VCaP (cell line): ENCODE measurements at regions not wholly inside any gene's neighbourhood (a gene's known extent, or its start where the extent isn't known, plus 50 kb on each side); places are given as distances from the start of the nearest gene placed in this dataset.
"Not testable (repeated sequence)": the region's sequence is repeated elsewhere in the genome, so short reads cannot be mapped to it uniquely, and the experiment has no call there.

Experiments
- H3K27ac ChIP-seq: fragments of 450-650 bp; 2 replicates; pipeline ENCODE4 v1.5.1; 2017
- TF ChIP-seq, protein P1 (sequence below): fragments of 450-650 bp; conservative IDR thresholded peaks from 2 replicates; pipeline ENCODE4 v1.5.1; 2017; ENCODE audit warnings: mild to moderate bottlenecking, moderate library complexity

DNA sequence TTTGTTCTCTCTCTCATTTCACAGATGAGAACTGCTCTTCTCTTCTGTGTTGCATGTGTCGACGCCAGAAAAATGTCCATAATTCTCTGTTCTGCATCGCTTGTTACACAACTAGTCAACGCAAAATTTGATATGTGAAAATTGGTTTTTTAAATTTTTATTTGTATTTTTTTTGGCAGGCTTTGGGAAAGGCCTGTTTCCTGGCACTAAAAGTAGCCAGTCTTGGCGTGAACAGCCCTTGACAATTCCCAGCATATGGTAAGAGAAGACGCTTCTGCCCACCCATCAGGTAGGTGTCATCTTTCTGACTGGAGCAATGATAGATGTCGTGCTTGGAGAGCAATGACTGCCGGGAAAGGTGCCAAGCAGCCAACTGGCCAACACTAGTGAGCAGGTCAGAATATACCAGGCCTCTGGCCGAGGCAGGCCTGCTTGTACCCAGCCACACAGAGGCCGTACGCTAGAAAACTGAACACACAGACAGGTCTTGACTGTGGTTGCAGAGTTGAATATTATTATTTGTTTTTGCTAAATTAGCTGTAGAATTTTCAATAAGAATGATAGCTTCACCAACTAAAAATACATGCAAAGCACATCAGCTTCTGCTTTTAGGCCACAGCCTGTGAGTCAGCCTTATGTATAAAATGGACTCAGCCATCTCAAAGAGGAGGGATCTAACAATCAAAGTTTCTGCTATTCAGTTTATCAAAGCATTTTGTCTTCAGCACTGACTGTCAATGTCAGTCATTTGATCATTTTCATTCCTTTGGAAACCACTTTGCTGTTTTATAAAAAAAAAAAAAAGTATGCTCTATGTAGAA is 837.5 kb downstream of the MCTP2 start:
- TF ChIP-seq, protein P1, sequence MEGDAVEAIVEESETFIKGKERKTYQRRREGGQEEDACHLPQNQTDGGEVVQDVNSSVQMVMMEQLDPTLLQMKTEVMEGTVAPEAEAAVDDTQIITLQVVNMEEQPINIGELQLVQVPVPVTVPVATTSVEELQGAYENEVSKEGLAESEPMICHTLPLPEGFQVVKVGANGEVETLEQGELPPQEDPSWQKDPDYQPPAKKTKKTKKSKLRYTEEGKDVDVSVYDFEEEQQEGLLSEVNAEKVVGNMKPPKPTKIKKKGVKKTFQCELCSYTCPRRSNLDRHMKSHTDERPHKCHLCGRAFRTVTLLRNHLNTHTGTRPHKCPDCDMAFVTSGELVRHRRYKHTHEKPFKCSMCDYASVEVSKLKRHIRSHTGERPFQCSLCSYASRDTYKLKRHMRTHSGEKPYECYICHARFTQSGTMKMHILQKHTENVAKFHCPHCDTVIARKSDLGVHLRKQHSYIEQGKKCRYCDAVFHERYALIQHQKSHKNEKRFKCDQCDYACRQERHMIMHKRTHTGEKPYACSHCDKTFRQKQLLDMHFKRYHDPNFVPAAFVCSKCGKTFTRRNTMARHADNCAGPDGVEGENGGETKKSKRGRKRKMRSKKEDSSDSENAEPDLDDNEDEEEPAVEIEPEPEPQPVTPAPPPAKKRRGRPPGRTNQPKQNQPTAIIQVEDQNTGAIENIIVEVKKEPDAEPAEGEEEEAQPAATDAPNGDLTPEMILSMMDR, result no peak

DNA sequence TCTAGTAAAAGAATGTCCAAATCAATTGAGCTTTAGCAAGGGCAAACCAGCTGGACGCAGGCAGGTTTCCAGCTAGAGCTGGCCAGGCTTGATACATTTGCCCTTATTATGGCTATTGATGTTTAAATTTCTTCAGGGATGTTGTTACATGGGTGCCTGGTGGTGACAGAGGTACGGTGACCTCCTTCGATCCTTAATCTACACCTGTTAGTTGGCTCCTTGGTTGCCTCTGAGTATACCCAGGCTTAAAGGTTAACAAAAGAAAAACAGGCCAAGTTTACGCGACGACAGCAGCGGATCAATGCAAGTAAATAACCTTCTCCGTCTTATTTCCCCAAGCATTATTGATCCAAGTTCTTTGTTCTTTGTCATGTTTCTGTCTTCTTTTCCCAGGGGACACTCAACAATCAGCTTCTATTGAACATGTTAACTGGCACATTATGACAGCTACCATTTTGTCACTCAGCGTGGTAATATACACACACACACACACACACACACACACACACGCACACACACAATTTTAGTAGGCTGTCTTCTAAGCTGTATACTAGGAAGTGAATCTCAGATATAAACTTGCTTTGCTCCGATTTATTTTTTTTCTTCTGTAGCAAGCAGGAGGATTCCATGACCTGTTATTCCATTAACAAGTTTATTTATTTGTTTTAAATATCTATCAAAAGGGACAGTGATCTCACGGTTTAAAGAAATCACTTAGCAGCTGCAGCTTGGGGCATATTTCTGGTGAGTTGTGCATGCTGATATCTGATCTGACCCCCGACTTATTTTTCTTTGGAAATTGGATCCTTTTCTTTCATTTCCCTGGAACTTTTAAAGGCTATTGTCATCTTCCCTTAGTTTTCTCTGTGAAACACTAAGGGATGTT is 844.7 kb downstream of the MCTP2 start:
- TF ChIP-seq, protein P1, result no peak

More for the DNA sequence above, 837.5 kb downstream of the MCTP2 start:
- no peak overlapping the region for H3K27ac ChIP-seq

DNA sequence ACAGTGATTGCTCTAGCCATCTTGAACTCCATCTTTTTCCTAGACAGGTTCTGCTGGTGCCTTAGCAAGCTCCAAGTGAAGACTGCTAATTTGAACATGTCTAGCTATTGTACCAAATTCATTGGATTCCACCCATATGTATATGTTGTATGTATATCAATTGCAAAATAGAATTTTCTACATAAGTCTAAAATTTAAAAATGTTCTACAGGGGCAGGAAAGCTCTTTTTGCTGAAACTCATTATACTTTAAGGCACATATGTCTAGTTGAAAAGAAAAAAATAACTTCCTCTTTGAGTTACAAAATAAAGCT is 845.3 kb downstream of the MCTP2 start:
- no peak overlapping the region for H3K27ac ChIP-seq
- TF ChIP-seq, protein P1, result no peak

More for the DNA sequence above, 844.7 kb downstream of the MCTP2 start:
- H3K27ac ChIP-seq, result no peak overlapping the region

DNA sequence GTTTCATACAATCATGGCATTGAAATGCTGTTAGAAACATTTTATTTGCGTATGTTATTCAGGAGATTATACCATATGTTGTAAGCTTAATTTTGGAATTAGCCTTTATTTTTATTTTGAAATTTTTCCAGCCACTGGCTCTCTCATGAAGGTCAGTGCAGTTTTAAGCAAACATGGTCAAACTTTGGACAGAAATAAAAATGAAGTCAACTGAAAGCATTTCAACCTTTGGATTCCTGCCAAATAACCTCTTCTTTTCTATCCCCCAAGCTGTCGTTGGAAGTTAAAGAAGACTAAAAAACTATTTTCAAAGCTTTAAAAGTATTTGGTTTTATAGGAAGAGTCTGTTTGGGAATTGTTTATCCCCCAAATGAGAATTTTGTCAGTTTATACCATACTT is 846.6 kb downstream of the MCTP2 start:
- no peak overlapping the region for H3K27ac ChIP-seq
- TF ChIP-seq, protein P1, result no peak

DNA sequence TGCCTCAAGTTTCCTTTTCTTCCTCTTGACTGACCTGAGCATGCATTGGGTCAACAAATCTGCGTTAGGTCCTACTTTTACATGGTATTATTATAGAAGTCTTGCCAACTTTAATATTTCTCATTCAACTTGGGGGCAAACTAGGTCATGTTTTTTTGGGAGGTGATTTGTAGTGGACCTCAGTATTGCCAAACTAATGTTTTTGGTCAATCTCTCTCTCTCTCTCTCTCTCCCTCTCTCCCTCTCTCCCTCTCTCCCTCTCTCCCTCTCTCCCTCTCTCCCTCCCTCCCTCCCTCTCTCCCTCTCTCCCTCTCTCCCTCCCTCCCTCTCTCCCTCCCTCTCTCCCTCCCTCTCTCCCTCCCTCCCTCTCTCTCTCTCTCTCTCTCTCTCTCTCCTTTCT is 848.9 kb downstream of the MCTP2 start:
- H3K27ac ChIP-seq, result not testable (repeated sequence)

DNA sequence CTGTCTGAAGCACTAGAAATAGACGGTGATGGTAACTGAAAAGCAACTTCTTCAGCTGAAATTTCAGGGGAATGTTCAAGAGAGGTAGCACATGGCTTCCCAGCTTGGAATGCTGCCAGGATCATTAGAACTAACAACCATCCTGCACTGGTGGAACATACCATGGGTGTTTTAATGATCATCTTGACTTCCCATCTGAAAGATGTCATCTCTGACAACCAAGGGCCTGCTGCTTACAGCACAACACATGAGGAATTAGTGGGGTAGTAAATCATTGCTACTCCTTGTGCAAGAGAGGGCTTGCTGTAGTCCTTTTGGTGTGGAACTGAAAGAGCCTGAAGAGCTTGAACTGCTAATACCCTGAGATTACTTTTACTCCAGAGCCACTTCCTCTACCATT is 853.7 kb downstream of the MCTP2 start:
- TF ChIP-seq, protein P1, result no peak
- no peak overlapping the region for H3K27ac ChIP-seq

DNA sequence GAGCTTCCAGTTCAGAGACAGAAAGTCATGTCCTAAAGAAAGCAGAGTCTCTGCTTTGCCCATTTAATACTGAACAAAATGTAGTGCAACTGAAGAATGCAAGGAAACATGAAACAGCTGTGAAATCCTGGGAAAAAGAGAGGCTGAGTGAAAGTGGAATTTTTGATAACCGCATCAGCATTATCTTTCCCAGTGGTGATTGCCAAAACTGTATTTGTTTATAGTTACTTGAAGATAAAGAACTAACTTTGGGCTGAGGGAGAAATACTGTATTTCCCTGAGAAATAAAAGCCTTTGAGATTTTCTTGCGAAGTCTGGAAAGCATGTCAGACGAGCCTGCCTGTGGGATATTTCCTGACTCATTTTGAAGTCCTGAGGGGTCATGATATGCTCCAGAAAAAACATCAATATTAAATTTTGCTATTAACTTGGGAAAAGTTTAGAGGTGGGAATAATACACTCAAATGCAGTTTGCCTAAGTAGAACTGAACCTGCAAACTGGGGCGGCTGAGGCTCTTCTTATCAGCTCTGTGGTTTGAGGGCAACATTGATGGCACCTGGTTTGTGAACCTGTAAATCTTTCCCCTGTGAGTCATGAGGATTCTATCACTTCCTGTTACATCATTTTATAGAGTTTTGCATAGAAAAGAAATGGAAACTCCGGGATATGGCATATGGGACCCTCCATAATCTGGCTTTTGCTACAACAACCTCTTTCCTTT is 855.3 kb downstream of the MCTP2 start:
- TF ChIP-seq, protein P1, result no peak
- H3K27ac ChIP-seq, result no peak overlapping the region
